B cell (primary cell): ENCODE measurements at regions not wholly inside any gene's neighbourhood (a gene's known extent, or its start where the extent isn't known, plus 50 kb on each side); places are given as distances from the start of the nearest gene placed in this dataset.

ENCODE experiments used
- ATAC-seq: fragments of 200-7000 bp; cut with Tn5 transposase; one replicate; pipeline ENCODE4 v1.10.0; 2021; ENCODE audit warnings: low read depth, mild to moderate bottlenecking, moderate number of reproducible peaks, moderate library complexity
- CTCF ChIA-PET: fragments of 350-600 bp; sonication (Branson Sonifier 250); formaldehyde crosslinking; loops from one replicate; lab custom pipeline; 2021; ENCODE audit warnings: antibody characterized with exemption, inconsistent platforms; lab: Charles Lee
- POLR2A ChIA-PET: fragments of 350-600 bp; sonication (Branson Sonifier 250); formaldehyde crosslinking; loops from one replicate; lab custom pipeline; 2021; ENCODE audit warnings: antibody characterized with exemption; lab: Charles Lee
- DNase-seq: peaks from one replicate; pipeline ENCODE4 v3.0.0; 2013
- H2AFZ ChIP-seq: 2 replicates; pipeline ENCODE4 v1.6.1; 2012; ENCODE audit warnings: mild to moderate bottlenecking, low read depth, low read length; ENCODE audit not compliant: insufficient read depth, poor library complexity, severe bottlenecking
- H3K27ac ChIP-seq, 2 donors: 1 replicate in 1 of 2; 2 replicates in 1 of 2; pipeline ENCODE4 v1.5.1; 2012 to 2013; ENCODE audit warnings: low read length in 2 of 2, mild to moderate bottlenecking in 2 of 2, moderate library complexity in 1 of 2
- H3K27me3 ChIP-seq, 4 experiments: fragments of 200-600 bp in 1 of 4; sonication (generic) in 1 of 4; replicated peaks in 1 of 4; 1 replicate in 2 of 4; 2 replicates in 2 of 4; pipeline versions ENCODE4 v1.6.1 to v1.7.0; 2013 to 2016; ENCODE audit warnings: low read length in 3 of 4, mild to moderate bottlenecking in 2 of 4, mixed read lengths in 1 of 4, moderate library complexity in 1 of 4; ENCODE audit not compliant: insufficient read depth in 4 of 4, control insufficient read depth in 3 of 4; ENCODE audit errors: control extremely low read depth in 1 of 4
- H3K36me3 ChIP-seq, 2 experiments: replicated peaks in 1 of 2; 1 replicate in 1 of 2; 2 replicates in 1 of 2; pipeline versions ENCODE4 v1.6.1 to v1.7.1; 2013; ENCODE audit warnings: low read length in 1 of 2; ENCODE audit not compliant: insufficient read depth in 2 of 2, control insufficient read depth in 1 of 2; ENCODE audit errors: control extremely low read depth in 1 of 2, extremely low read depth in 1 of 2
- H3K4me1 ChIP-seq, 2 donors: fragments of 200-600 bp in 1 of 2; sonication (generic) in 1 of 2; 1 replicate in 1 of 2; 2 replicates in 1 of 2; pipeline versions ENCODE4 v1.5.1 to v1.6.1; 2013 to 2017; ENCODE audit warnings: low read length in 2 of 2; ENCODE audit not compliant: control insufficient read depth in 2 of 2, insufficient read depth in 2 of 2
- H3K4me2 ChIP-seq: replicated peaks from 2 replicates; pipeline ENCODE3; 2012; ENCODE audit warnings: mild to moderate bottlenecking, low read depth, low read length; ENCODE audit not compliant: poor library complexity, severe bottlenecking
- H3K4me3 ChIP-seq, 5 experiments: fragments of 200-600 bp in 1 of 5; sonication (generic) in 1 of 5; 1 replicate in 3 of 5; 2 replicates in 2 of 5; pipeline versions ENCODE4 v1.5.1 to v1.7.0; 2011 to 2016; ENCODE audit warnings: low read length in 4 of 5, mild to moderate bottlenecking in 4 of 5, low read depth in 2 of 5, control low read depth in 1 of 5, moderate library complexity in 1 of 5; ENCODE audit not compliant: insufficient read depth in 1 of 5; ENCODE audit errors: control extremely low read depth in 1 of 5, extremely low read depth in 1 of 5
- H3K79me2 ChIP-seq: fragments of 200-600 bp; sonication (generic); one replicate; pipeline ENCODE4 v1.6.0; 2016; ENCODE audit warnings: low read length; ENCODE audit not compliant: control insufficient read depth, insufficient read depth
- H3K9ac ChIP-seq: fragments of 200-600 bp; sonication (generic); 2 replicates; pipeline ENCODE4 v1.6.1; 2017; ENCODE audit warnings: mild to moderate bottlenecking, low read length, moderate library complexity
- H3K9me3 ChIP-seq, 3 donors: one replicate each; pipeline versions ENCODE4 v1.6.1 to v1.7.1; 2013; ENCODE audit warnings: low read length in 2 of 3; ENCODE audit not compliant: control insufficient read depth in 2 of 3, insufficient read depth in 1 of 3; ENCODE audit errors: control extremely low read depth in 1 of 3
- H4K20me1 ChIP-seq: 2 replicates; pipeline ENCODE4 v1.6.0; 2012; ENCODE audit warnings: mild to moderate bottlenecking, low read length; ENCODE audit not compliant: insufficient read depth, control insufficient read depth, poor library complexity, severe bottlenecking
- H3K27ac Mint-ChIP-seq: one replicate; pipeline ENCODE4 v1.8.0; 2021; ENCODE audit warnings: mixed read lengths
- H3K27me3 Mint-ChIP-seq: one replicate; pipeline ENCODE4 v1.8.0; 2021; ENCODE audit warnings: mixed read lengths
- H3K4me1 Mint-ChIP-seq: one replicate; pipeline ENCODE4 v1.8.0; 2021; ENCODE audit warnings: mixed read lengths
- H3K4me3 Mint-ChIP-seq: one replicate; pipeline ENCODE4 v1.8.0; 2021; ENCODE audit warnings: mixed read lengths
- H3K9me3 Mint-ChIP-seq: one replicate; pipeline ENCODE4 v1.8.0; 2022; ENCODE audit warnings: mixed read lengths; ENCODE audit not compliant: insufficient read depth
- EZH2 ChIP-seq: IDR thresholded peaks from 2 replicates; pipeline ENCODE4 v1.6.1; 2012; ENCODE audit warnings: borderline replicate concordance, low read depth, mild to moderate bottlenecking, moderate library complexity, low read length; ENCODE audit not compliant: insufficient read depth, poor library complexity, severe bottlenecking
- WGBS: methylation state at CpG from one replicate; pipeline ENCODE4 v1.1.5; 2013; ENCODE audit warnings: missing lambda C conversion rate; ENCODE audit not compliant: insufficient coverage; 5-methylcytosine and 5-hydroxymethylcytosine counted together
- intact Hi-C: fragments of 100-400 bp; cut with micrococcal nuclease; formaldehyde crosslinking; loops from one replicate; pipeline ENCODE4 v1.10.0; 2022
- TF ChIP-seq, protein P1 (sequence below): fragments of 200-600 bp; IDR thresholded peaks from one replicate; pipeline ENCODE4 v1.8.0; 2022; ENCODE audit warnings: antibody characterized with exemption, mild to moderate bottlenecking

DNA sequence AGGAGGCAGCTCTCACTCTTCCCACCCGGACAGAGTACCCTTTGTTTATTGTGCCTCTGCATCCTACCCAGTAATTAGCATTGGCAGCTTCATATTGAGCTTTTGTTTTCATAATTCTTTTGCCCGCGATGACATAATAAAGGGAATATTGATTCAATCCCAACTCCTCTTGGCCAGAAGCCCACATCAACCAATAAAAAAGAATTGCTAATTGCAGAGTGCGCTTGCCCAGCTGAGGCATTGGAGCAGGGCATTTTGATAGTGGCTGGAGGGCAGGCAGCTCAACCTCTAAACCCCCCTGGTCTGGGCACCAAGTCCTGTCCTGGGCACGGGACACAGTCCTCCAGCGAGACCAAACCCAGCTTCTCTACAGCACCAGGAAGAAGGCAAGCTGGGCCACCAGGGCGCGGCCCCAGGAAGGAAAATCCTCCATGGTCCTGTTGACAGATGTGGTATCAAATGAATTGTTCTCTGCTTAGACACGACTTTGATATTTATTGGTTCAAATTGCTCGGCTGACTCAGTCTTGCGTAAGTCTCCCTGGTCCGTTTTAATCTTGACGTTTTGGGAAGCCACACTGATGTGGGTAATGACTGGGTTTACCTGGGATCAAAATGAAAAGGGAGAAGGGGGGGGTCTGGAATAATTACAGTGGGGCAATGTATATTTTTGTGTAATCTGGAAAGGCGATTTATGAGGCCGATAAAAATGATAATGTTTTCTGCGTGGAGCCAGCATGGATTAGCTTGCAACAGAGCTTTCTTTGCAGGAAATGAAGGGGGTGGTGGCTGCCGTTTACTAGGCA lies 220.7 kb upstream of the MSX2 start:
- H3K4me3 Mint-ChIP-seq, result no peak overlapping the region
- DNase-seq, result no peak
- peaks cover 12% of the 10 kb centered on the region for H3K9me3 Mint-ChIP-seq
- no peak overlapping the region for H3K27ac ChIP-seq
- TF ChIP-seq, protein P1, sequence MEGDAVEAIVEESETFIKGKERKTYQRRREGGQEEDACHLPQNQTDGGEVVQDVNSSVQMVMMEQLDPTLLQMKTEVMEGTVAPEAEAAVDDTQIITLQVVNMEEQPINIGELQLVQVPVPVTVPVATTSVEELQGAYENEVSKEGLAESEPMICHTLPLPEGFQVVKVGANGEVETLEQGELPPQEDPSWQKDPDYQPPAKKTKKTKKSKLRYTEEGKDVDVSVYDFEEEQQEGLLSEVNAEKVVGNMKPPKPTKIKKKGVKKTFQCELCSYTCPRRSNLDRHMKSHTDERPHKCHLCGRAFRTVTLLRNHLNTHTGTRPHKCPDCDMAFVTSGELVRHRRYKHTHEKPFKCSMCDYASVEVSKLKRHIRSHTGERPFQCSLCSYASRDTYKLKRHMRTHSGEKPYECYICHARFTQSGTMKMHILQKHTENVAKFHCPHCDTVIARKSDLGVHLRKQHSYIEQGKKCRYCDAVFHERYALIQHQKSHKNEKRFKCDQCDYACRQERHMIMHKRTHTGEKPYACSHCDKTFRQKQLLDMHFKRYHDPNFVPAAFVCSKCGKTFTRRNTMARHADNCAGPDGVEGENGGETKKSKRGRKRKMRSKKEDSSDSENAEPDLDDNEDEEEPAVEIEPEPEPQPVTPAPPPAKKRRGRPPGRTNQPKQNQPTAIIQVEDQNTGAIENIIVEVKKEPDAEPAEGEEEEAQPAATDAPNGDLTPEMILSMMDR, result no peak
- TF ChIP-seq EZH2, result no peak
- ATAC-seq, result no peak
- H3K27me3 ChIP-seq, result no peaks in the 10 kb centered on the region
- no peak overlapping the region for H3K9ac ChIP-seq
- H3K27ac Mint-ChIP-seq, result no peak overlapping the region
- H3K9me3 ChIP-seq, result peaks cover 0 to 12% (median under 1%) of the 10 kb centered on the region in 3 donors
- H4K20me1 ChIP-seq, result no peaks in the 10 kb centered on the region
- intact Hi-C loops, result no loop called here
- WGBS, result 79% methylated on average over 13 of the region's 17 CpGs
- peaks cover 3% of the 10 kb centered on the region for H3K27me3 Mint-ChIP-seq
- CTCF ChIA-PET, result no interaction called here
- H2AFZ ChIP-seq, result no peak overlapping the region
- H3K4me1 ChIP-seq, result no peaks in the 10 kb centered on the region
- H3K4me2 ChIP-seq, result no peak overlapping the region
- no peaks in the 10 kb centered on the region for H3K79me2 ChIP-seq
- H3K4me1 Mint-ChIP-seq, result no peaks in the 10 kb centered on the region
- POLR2A ChIA-PET, result no interaction called here
- H3K36me3 ChIP-seq, result no peaks in the 10 kb centered on the region
- no peak overlapping the region for H3K4me3 ChIP-seq

DNA sequence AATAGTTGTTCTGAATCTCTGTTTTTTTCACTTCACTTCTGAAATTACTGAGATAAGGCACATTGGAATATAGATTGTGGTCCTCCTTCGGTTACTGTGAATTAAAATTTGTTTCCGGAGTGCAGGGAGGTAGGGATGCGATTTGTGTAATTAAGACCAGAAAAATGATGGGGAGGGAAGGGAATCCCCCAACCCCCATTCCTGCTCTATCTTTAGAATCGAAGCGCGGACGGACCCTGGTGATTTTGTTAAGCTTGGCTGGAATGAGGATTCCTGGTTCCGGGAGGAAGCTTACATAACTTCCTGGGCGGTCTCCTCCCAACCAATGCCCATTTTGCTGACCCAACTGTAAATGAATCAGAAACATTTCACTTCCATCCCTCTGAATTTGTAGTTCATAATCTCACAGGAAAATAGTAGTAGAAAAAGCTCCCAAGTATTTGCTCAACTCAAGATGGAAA lies 220.1 kb upstream of the MSX2 start:
- DNase-seq, result no peak
- ChIA-PET CTCF (no interaction called here), POLR2A (no interaction called here)
- H3K4me3 ChIP-seq, result no peak overlapping the region
- no peaks in the 10 kb centered on the region for H3K36me3 ChIP-seq
- no peaks in the 10 kb centered on the region for H3K27me3 ChIP-seq
- H3K27ac ChIP-seq, result no peak overlapping the region
- no peaks in the 10 kb centered on the region for H3K79me2 ChIP-seq
- Mint-ChIP-seq H3K4me1 (no peaks in the 10 kb centered on the region), H3K27ac (no peak overlapping the region), H3K4me3 (no peak overlapping the region), H3K9me3 (peaks cover 12% of the 10 kb centered on the region), H3K27me3 (peaks cover 3% of the 10 kb centered on the region)
- H4K20me1 ChIP-seq, result no peaks in the 10 kb centered on the region
- TF ChIP-seq EZH2, result no peak
- no peak for ATAC-seq
- no peak overlapping the region for H3K4me2 ChIP-seq
- intact Hi-C loops, result no loop called here
- H3K9me3 ChIP-seq, result peaks cover 0 to 7% (median 0%) of the 10 kb centered on the region in 3 donors
- no peak overlapping the region for H3K9ac ChIP-seq
- no peaks in the 10 kb centered on the region for H3K4me1 ChIP-seq
- WGBS, result no CpG with 5 or more reads among the region's 9 CpGs
- no peak overlapping the region for H2AFZ ChIP-seq
